ENCODE measurements at regions not wholly inside any gene's neighbourhood (a gene's known extent, or its start where the extent isn't known, plus 50 kb on each side); places are given as distances from the start of the nearest gene placed in this dataset.
"Not testable (repeated sequence)": the region's sequence is repeated elsewhere in the genome, so short reads cannot be mapped to it uniquely, and the experiment has no call there.

- DNase-seq (ENCODE audit: low read depth) = not testable (repeated sequence)
Observed at GRCh38 chr15:24509714-24510113, 165.9 kb upstream of the NPAP1 start.

GRCh38 chr15:24511598-24511997, 164.0 kb upstream of the NPAP1 start:
- not testable (repeated sequence) for DNase-seq (ENCODE audit: low read depth)

GRCh38 chr15:24518772-24519171, 156.8 kb upstream of the NPAP1 start:
- not testable (repeated sequence) for DNase-seq (ENCODE audit: low read depth)

- DNase-seq (ENCODE audit: low read depth) = not testable (repeated sequence)
Observed at GRCh38 chr15:24531235-24531634, 144.3 kb upstream of the NPAP1 start.

- DNase-seq (ENCODE audit: low read depth) = not testable (repeated sequence)
Observed at GRCh38 chr15:24534032-24534431, 141.5 kb upstream of the NPAP1 start.

GRCh38 chr15:24557281-24557680, 118.3 kb upstream of the NPAP1 start:
- not testable (repeated sequence) for DNase-seq (ENCODE audit: low read depth)

GRCh38 chr15:24607636-24608035, 67.9 kb upstream of the NPAP1 start:
- no peak for DNase-seq (ENCODE audit: low read depth)

- no peak for DNase-seq (ENCODE audit: low read depth)
Observed at GRCh38 chr15:24617646-24618045, 57.9 kb upstream of the NPAP1 start.

GRCh38 chr15:24621630-24622215, 53.9 kb upstream of the NPAP1 start:
- DNase-seq (ENCODE audit: low read depth) = no peak
